HG03097 (cell line): ENCODE measurements at regions not wholly inside any gene's neighbourhood (a gene's known extent, or its start where the extent isn't known, plus 50 kb on each side); places are given as distances from the start of the nearest gene placed in this dataset.
"Not testable (repeated sequence)": the region's sequence is repeated elsewhere in the genome, so short reads cannot be mapped to it uniquely, and the experiment has no call there.

Experiments used
- ATAC-seq: cut with Tn5 transposase; IDR thresholded peaks from one replicate; pipeline ENCODE4 v1.9.1; 2021; ENCODE audit not compliant: unreplicated experiment, low FRiP score

DNA sequence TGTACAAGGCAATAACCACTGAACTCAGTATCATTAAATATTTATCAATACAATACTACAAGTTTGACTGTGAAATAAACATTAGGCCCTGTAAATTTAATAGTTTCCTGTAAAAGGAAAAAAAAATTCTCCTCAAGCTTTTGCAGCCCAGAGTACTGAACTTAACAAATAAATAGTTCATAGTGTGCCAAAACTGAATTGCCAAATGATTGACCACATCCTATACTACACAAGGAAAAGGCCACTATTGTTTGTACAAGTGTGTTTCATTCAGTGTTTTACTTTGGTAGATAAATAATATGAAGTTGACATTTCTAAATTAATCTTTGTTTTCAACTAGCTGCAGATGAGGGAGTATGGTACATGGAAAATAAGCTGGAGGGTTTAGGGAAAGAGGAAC, 379.6 kb downstream of the FLRT2 start:
- no peak for ATAC-seq

DNA sequence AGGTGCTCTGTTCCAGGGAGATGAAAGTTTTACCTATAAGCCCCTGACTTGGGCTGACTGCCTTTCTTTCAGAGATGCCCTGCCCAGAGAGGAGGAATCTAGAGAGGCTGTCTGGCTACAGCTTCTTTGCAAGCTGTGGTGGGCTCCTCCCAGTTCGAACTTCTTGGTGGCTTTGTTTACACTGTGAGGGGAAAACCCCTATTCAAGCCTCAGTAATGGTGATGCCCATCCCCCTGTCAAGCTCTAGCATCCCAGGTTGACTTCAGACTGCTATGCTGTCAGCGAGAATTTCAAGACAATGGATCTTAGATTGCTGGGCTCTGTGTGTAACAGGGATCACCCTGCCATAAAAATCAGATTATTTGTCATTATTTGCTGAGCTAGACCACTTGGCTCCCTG, 377.6 kb downstream of the FLRT2 start:
- ATAC-seq: no peak

- ATAC-seq: no peak
Measured at GRCh38 chr14:85897808-85898207, 367.9 kb downstream of the FLRT2 start.

GRCh38 chr14:85895603-85896002, 365.7 kb downstream of the FLRT2 start:
- no peak for ATAC-seq

GRCh38 chr14:85892251-85892650, 362.3 kb downstream of the FLRT2 start:
- ATAC-seq: no peak

DNA sequence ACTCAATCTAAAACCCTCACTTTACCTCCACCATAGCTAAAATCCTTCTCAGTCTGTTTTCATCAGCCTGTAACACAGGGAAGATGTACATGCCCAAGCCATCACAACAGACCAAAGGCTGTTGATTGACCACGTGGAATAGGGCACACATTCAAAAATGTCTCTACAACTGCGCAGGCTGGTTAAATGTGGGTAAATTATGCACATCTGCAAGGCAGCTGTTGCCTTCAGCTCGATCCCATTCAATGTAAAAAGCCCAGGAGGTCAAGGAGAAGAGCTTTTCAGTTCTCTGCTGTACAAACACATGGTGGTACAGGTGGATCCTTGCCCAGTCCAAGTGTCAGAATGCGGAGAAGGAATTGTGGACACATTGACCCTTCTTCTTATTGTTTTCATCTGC, 354.0 kb downstream of the FLRT2 start:
- ATAC-seq: no peak

DNA sequence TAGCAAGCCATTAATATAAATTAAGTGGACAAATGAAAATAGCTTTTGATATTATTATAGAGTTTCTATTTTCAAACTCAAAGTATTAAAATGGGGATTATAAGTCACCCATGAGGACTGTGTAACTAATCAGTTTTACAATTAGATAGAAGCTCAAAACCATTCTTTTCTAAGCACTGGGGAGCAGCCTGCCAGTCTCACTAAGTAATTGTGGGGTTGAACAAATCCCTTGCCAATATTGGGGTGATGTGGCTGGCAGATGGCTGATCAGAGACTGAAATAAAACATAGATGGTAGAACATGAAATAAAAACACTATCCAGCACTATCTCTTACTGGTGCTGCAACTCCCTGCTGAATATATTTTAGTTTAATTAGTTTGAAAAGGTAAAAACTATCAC, 353.2 kb downstream of the FLRT2 start:
- no peak for ATAC-seq

- ATAC-seq: no peak
Measured at GRCh38 chr14:85881935-85882334, 352.0 kb downstream of the FLRT2 start.

GRCh38 chr14:85878874-85879273, 348.9 kb downstream of the FLRT2 start:
- ATAC-seq: no peak

DNA sequence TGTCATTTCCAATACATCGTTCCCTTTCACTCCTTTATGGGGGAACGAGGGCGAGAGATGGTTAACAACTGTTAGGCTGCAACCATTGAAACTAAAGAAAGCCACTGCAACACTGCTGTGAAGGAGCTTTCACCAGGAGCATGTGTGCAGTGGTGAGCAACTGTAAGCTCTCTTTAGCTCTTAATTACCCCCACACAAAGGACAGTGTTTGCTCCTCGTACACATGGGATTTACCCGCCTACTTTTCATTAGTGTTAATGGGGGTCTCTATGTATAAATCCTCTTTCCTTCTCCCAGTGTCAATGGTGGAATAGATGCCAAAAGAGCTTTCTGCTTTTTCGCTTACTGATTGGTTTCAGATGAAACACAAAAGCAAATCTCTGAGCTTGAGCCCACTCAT, 343.1 kb downstream of the FLRT2 start:
- no peak for ATAC-seq

DNA sequence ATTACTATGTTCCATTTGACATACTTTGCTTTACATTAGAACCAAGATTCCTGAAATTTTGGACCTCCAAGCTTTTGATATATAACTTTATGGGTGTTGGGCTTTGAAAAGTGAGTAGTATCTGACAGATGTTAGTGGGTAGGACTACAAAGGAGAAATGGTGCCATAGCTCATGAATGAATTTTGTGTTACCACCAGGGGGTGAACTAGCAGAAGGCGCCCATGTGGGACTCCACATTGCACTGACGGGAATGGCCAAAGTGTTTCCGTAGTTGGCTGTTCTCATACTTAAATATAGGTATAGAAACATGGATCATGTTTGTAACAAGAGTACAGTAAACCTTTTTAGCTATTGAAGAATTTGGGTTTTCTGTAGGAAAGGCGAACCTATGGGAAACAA, 337.5 kb downstream of the FLRT2 start:
- no peak for ATAC-seq

DNA sequence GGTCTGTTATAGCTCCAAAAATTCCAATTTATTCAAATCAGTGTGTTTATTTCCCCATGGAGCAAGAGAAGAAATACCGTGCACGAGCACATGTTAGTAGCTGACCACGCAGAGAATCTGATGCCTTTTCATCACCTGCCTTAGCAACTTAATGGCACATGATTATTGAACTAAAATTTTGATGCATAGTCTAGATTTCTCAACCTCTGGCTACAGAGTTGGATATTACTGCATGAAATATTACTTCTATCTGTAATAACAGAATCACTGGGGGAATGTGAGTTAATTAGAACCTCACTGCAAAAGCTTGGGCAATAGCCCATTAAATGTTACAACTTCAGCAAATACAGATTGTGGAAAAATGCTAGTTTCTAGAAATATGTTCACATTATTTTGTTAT, 335.8 kb downstream of the FLRT2 start:
- no peak for ATAC-seq

DNA sequence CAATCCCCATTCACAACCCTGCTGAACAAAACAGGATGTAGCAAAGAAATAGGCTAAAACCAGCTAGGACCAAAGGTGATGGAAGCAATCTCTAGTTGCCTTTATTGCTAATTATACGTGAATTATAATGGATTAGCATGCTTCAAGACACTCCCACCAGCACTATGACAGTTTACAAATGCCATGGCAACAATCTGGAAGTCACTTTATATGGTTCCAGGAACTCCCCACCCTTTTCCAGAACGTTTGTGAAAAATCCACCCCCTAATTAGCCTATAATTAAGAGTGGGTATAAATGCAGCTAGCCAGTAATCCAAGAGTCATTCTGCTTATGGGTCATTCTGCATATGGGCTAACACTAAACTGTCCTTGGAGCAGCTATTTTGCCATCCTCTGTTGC, 328.7 kb downstream of the FLRT2 start:
- ATAC-seq: no peak

DNA sequence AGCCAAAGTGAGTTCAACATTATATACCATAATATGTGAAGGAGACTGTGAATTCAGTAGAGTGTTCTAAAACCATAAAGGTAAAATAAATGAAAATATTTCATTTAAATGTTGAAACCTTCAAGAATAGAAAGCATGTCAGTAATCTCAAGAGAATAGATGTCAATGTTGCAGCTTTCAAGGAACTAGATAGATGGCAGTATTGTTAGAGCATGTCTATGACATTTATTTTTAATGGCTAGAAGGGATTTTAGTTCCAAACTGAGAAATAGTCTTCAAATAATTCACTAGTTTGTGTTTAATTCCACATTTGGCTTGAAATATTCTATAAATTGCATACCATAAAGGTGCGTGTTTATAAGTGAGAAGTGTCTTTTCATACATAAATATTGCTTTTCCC, 326.5 kb downstream of the FLRT2 start:
- no peak for ATAC-seq

DNA sequence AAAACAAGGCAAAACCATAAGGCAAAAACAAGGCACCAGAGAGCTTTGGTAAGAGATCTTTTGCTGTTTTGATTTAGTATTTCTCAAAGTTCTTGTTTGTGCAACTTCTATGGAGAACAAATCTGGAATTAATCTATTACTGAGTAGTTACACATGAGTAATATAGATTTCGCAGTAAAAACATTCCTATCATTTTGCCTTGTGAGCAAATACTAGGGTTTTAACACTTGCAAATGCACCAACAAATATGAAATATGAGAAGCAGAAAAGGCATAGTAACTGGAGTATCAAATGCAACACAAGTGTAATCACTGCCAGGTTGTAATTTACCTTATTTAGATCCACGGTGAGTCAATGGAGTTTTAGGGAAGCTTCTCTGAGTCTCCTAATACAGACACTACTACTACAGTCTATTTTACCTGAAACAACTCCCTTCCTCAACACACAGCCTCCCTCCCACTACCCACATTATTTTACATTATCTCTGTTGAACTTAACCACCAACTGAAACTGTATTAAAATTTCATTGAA, 324.1 kb downstream of the FLRT2 start:
- ATAC-seq: no peak

GRCh38 chr14:85852906-85853305, 323.0 kb downstream of the FLRT2 start:
- no peak for ATAC-seq

DNA sequence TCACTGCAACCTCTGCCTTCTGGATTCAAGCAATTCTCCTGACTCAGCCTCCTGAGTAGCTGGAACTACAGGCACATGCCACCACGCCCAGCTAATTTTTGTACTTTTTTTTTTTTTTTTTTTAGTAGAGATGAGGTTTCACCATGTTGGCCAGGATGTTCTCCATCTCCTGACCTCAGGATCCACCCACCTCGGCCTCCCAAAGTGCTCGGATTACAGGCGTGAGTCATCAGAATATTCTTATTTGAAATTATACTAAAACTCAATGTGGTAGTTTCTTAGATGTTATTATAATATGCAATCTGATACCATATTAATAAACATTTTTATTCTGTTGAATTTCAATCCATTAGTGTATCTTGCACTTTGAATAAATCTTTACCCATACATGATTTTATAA, 322.2 kb downstream of the FLRT2 start:
- not testable (repeated sequence) for ATAC-seq

DNA sequence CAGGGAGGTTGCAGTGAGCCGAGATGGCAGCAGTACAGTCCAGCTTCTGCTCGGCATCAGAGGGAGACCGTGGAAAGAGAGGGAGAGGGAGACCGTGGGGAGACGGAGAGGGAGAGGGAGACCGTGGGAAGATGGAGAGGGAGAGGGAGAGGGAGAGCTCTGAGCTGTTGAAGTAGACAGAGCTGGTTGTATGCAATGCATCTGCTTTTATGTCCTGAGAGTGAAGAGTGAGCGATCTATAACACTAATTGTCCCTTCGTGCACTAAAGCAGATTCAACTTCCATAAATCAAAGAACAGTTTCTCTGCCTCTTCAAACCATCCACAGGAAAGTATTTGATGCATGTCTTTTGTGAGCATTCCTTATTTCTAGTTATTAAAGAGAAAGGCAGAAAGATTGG, 300.6 kb downstream of the FLRT2 start:
- not testable (repeated sequence) for ATAC-seq

GRCh38 chr14:85829601-85830000, 299.7 kb downstream of the FLRT2 start:
- ATAC-seq: not testable (repeated sequence)

DNA sequence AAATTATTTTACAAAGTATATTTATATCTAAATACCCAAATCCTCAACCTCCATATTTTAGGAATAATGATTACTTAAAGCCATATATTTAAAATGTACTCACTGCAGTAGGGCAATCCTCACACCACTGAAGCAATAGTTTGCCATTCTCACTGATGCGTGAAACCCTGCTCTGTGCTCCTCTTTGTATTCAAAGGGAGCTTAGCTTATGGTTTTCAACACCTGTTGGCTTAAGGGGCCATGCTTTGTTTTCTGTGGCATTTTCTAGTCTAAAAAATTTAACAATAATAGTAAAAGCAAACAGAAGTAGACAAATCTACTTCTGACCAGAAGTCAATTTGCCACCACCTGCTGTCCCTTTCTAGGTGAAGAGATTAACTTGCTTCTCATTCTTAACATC, 294.6 kb downstream of the FLRT2 start:
- ATAC-seq: no peak

DNA sequence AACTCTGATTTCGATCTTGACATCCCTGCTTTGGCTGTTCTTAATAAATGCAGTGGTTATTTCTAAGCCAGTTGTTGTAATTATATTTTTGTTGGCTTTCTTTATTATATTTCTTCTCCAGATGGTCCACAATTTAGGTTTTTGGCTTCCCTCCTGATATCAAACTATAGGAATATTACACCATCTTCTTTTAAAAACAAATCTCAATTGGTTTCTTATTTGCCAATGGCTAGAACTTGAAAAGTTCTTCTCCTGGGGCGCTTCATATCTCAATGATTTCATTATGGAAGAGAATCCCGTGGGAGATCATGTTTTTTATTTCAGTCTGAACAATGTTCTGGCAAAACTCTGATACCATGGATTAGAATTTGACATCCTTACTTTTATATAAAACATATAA, 292.3 kb downstream of the FLRT2 start:
- no peak for ATAC-seq

DNA sequence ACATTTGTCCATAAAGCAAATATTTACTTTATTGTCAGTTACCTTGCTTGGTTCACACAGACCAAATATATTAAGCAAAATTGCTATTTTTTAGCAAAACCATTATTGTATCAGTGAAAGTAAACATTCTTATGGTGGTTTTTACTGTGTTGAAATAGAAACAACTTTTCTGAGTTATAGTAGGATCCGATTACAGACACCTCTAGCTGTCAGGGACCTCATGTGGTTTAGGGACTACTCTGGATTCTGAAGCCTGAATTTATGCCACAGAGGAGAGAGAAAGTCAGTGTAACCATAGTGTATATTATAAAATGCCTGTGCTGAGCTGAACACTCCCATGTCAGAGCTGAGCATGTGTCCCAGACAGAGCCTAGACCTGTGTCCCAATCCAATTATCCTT, 287.5 kb downstream of the FLRT2 start:
- ATAC-seq: no peak

- ATAC-seq: no peak
Measured at GRCh38 chr14:85813040-85813439, 283.1 kb downstream of the FLRT2 start.
